Stimulated activated effector memory CD8-positive, alpha-beta T cell treated with anti-CD3 and anti-CD28 coated beads, Interleukin-12 subunit alpha, Interleukin-12 subunit beta, amount 100 ng/mL, for 72 hours (primary cell): ENCODE measurements at regions not wholly inside any gene's neighbourhood (a gene's known extent, or its start where the extent isn't known, plus 50 kb on each side); places are given as distances from the start of the nearest gene placed in this dataset.
"Not testable (repeated sequence)": the region's sequence is repeated elsewhere in the genome, so short reads cannot be mapped to it uniquely, and the experiment has no call there.

Source experiments
- ATAC-seq: fragments of 150-1000 bp; cut with Tn5 transposase; 2 replicates; pipeline ENCODE4 v1.10.0; 2021
- DNase-seq, 2 donors: peaks; one replicate each; pipeline ENCODE4 v3.0.0; 2021 to 2022; ENCODE audit warnings: low spot score in 2 of 2
- H3K27ac Mint-ChIP-seq: one replicate; pipeline ENCODE4 v1.8.0; 2022; ENCODE audit warnings: mild to moderate bottlenecking, mixed read lengths
- H3K36me3 Mint-ChIP-seq: one replicate; pipeline ENCODE4 v1.8.0; 2022; ENCODE audit warnings: mild to moderate bottlenecking, mixed read lengths
- H3K4me1 Mint-ChIP-seq: one replicate; pipeline ENCODE4 v1.8.0; 2022; ENCODE audit warnings: mixed read lengths
- H3K4me3 Mint-ChIP-seq: one replicate; pipeline ENCODE4 v1.8.0; 2022; ENCODE audit warnings: mild to moderate bottlenecking, mixed read lengths
- H3K9me3 Mint-ChIP-seq: one replicate; pipeline ENCODE4 v1.8.0; 2022; ENCODE audit warnings: mixed read lengths

DNA sequence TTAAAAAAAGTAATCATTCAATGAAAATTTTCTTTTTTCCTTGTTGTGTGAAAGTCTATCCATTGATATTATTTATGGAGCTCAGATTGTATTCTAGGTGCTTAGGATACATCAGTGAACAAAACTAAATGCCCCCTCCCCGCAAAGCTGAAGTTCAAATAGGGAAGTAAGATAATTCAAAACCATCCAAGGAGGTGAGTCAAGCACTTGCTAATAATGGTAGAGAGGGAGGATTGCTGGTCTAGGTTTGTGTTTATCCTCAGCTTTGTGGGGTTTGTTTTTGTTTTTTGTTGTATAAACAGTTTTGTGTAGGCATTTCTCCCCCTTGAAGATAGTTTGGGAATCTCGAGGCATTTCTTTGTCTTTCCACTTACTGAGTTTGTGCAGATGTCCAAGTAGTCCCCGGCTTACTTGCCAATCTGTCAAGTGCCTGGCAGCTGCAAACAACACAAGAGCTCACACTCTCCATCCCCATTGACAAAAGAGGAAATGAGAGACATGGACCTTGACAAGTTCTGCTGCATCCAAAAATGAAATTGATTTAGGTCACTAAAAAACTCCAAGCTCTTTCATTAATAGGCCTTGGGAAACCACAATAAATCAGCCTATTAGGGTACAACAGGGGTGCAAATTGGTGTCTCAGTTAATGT, 575.8 kb upstream of the TBL1XR1 start:
- no peak for ATAC-seq
- H3K36me3 Mint-ChIP-seq, result no peaks in the 10 kb centered on the region
- no peak overlapping the region for H3K4me3 Mint-ChIP-seq
- no peak overlapping the region for H3K27ac Mint-ChIP-seq
- H3K4me1 Mint-ChIP-seq, result peaks cover 5% of the 10 kb centered on the region
- H3K9me3 Mint-ChIP-seq, result peaks cover 1% of the 10 kb centered on the region
- DNase-seq, result no peak

DNA sequence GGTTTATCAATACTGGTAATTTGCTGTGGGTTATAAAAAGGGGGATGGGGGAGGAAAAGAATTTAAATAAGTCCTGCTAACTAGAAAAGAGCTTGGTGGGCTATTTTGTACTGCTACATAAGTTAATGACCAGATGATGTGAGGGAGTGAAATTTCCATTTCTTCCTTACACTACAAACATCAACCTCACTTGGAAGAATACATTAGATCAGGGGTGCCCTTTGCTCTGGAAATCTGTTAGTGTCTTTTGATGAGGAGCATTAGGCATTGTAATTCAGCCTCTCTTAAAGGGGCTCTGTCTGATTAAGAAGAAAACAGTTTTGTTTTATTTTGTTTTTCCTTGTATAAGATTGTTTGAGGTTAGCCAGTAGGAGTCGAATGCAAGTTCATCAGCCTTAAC, 576.4 kb upstream of the TBL1XR1 start:
- Mint-ChIP-seq H3K4me3 (no peak overlapping the region), H3K36me3 (no peaks in the 10 kb centered on the region), H3K4me1 (peaks cover 12% of the 10 kb centered on the region), H3K9me3 (no peaks in the 10 kb centered on the region), H3K27ac (no peak overlapping the region)
- DNase-seq, result no peak
- ATAC-seq, result no peak

- peaks cover 14% of the 10 kb centered on the region for H3K4me1 Mint-ChIP-seq
- no peaks in the 10 kb centered on the region for H3K36me3 Mint-ChIP-seq
- no peak overlapping the region for H3K4me3 Mint-ChIP-seq
- DNase-seq (no peak), ATAC-seq (no peak)
- no peaks in the 10 kb centered on the region for H3K9me3 Mint-ChIP-seq
- no peak overlapping the region for H3K27ac Mint-ChIP-seq
Measured at GRCh38 chr3:177776661-177777101, 579.4 kb upstream of the TBL1XR1 start.

- DNase-seq, result peak in 1 of 2 donors; percentile 68
- Mint-ChIP-seq H3K4me1 (peaks cover 14% of the 10 kb centered on the region), H3K27ac (no peak overlapping the region), H3K9me3 (no peaks in the 10 kb centered on the region), H3K36me3 (no peaks in the 10 kb centered on the region), H3K4me3 (no peak overlapping the region)
- ATAC-seq, result peak; percentile 60
Measured at GRCh38 chr3:177777699-177778098, 580.4 kb upstream of the TBL1XR1 start.

GRCh38 chr3:177778633-177779032, 581.4 kb upstream of the TBL1XR1 start:
- H3K4me3 Mint-ChIP-seq, result no peak overlapping the region
- no peak overlapping the region for H3K27ac Mint-ChIP-seq
- ATAC-seq (peak; percentile 43), DNase-seq (no peak)
- no peaks in the 10 kb centered on the region for H3K9me3 Mint-ChIP-seq
- peaks cover 14% of the 10 kb centered on the region for H3K4me1 Mint-ChIP-seq
- no peaks in the 10 kb centered on the region for H3K36me3 Mint-ChIP-seq

DNA sequence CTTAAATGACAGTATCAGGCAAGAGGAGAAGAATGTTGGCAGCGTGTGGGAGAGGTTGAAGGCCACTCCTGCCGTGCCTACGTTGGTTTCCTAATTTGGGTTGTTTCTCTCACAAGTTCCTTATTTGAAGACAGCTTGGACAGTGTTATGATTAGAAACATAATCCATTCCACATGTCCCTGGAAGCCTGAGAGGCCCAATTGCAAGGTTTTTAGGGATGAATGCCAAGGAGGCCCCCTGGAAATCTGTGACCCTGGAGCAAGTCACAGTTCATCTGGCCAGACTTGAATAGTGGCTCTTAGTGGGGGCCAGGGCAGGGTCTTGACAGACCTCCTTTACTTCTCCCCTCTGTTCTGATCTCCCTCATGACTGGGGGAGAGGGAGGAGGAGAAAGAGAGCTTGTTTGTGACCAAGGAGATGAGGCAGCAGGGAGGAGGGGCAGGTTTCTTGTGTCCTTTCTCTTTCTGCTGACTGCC, 584.4 kb upstream of the TBL1XR1 start:
- Mint-ChIP-seq H3K4me3 (no peak overlapping the region), H3K36me3 (no peaks in the 10 kb centered on the region), H3K27ac (no peak overlapping the region), H3K4me1 (peaks cover 20% of the 10 kb centered on the region), H3K9me3 (no peaks in the 10 kb centered on the region)
- DNase-seq, result no peak
- ATAC-seq, result no peak

GRCh38 chr3:177783338-177783737, 586.1 kb upstream of the TBL1XR1 start:
- Mint-ChIP-seq H3K9me3 (no peaks in the 10 kb centered on the region), H3K4me1 (peaks cover 19% of the 10 kb centered on the region), H3K36me3 (no peaks in the 10 kb centered on the region), H3K4me3 (no peak overlapping the region), H3K27ac (no peak overlapping the region)
- ATAC-seq, result no peak
- DNase-seq, result no peak

DNA sequence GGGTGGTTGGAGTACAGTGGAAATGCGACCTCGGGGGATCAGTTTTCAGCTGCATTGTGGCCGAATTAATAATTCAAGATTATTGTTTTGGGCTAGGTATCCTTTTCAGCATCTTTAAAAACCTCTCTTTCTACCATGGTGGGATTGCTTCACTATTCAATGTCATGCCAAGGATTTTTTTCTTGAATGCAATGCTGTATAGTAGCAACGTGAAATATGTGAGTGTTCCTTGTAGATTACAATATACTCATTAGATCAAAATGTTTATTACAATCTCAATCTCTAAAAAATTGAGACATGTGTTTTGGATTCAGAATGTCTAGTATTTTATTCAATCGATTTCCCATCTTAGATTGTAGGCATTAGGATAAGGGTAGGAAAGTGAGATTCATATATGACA, 586.5 kb upstream of the TBL1XR1 start:
- Mint-ChIP-seq H3K4me1 (peaks cover 14% of the 10 kb centered on the region), H3K36me3 (no peaks in the 10 kb centered on the region), H3K4me3 (no peak overlapping the region), H3K27ac (no peak overlapping the region), H3K9me3 (no peaks in the 10 kb centered on the region)
- ATAC-seq, result no peak
- DNase-seq, result no peak

DNA sequence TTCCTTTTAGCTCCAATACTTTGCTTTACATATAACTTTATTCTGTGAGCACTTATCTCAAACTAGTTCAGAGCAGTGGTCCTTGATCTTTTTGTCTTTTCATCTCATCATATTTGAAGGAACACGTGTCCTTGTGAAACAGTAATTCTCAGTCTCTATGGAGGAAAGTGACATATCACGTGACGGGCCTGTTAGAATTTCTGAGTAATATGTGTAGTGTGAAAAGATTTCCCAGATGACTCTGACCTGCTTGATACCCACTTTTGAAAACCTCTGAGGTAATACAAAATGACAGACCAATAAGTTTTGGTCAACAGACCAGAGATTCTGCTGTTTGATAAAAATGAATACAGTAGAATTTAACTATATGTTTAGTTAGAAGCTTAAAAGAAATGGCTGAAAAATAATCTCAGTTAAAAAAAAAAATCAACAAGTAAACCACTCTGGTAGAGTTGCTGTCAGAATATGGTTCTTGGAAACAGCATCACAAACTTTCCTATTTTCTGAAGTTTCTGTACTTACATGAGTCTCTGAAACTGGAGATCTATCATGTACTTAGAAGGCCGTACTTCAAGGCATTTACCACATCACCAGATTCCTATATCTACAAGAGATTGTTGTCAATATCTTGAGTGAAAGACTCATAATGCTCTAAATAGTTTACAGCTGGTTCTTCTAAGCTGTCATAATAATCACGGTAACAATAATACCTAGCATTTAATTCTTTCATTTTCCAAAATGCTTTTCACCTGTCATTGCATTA, 590.2 kb upstream of the TBL1XR1 start:
- peaks cover 13% of the 10 kb centered on the region for H3K4me1 Mint-ChIP-seq
- no peak overlapping the region for H3K27ac Mint-ChIP-seq
- ATAC-seq, result peak; percentile 91
- H3K4me3 Mint-ChIP-seq, result no peak overlapping the region
- no peak for DNase-seq
- no peaks in the 10 kb centered on the region for H3K36me3 Mint-ChIP-seq
- no peaks in the 10 kb centered on the region for H3K9me3 Mint-ChIP-seq

DNA sequence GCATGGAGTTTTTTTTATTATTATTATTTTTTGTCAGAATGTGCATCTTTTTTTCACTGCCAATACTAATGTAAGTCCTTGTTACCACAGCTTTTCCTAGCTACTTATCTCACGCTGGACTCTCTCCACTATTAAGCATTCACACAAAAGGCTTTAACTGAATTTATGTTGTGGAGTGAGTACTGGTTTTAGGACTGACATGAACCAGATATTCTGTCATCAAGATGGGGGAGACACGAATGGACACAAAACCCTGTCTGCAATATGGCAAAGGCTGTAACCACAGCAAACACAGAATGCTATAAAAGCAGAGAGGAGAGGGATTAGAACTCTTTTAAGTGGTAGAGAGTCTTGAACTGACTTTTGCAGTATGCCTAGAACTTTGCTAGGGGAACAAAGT, 592.2 kb upstream of the TBL1XR1 start:
- no peak for DNase-seq
- Mint-ChIP-seq H3K9me3 (no peaks in the 10 kb centered on the region), H3K36me3 (no peaks in the 10 kb centered on the region), H3K4me1 (peaks cover 13% of the 10 kb centered on the region), H3K27ac (no peak overlapping the region), H3K4me3 (no peak overlapping the region)
- no peak for ATAC-seq

DNA sequence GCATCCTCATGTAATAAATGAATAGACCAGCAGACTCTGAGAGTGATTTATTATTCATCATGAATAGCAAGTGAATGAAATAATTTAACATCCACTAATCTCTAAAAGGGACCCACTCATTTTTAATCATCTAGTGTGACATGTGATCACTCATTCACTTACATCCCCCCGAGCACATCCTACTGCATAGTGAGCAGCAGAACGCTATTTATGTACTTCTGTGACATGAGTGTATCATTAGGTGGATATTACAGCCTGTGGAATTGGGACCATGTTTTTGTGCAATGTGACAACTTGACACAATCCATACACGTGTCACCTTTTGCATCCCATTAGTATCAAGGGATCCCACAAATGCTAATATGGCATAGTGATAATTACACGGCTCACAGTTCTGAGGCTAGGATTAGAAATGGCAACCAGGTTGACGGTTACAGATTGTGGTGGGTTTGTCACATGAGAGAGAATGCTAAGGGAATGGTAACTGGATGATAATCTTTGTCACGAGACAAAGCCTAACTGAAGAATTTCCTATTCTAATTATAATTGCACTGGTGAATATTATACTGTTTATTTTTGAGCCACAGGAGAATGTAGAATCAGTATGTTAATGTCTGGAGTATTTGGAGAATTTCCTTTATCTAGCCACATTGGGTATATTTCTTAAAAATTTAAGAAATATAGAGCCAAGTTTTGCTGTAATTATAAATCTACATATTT, 595.2 kb upstream of the TBL1XR1 start:
- H3K4me3 Mint-ChIP-seq, result no peak overlapping the region
- no peak for ATAC-seq
- peaks cover 3% of the 10 kb centered on the region for H3K9me3 Mint-ChIP-seq
- H3K4me1 Mint-ChIP-seq, result peaks cover under 1% of the 10 kb centered on the region
- no peaks in the 10 kb centered on the region for H3K36me3 Mint-ChIP-seq
- no peak for DNase-seq
- no peak overlapping the region for H3K27ac Mint-ChIP-seq

DNA sequence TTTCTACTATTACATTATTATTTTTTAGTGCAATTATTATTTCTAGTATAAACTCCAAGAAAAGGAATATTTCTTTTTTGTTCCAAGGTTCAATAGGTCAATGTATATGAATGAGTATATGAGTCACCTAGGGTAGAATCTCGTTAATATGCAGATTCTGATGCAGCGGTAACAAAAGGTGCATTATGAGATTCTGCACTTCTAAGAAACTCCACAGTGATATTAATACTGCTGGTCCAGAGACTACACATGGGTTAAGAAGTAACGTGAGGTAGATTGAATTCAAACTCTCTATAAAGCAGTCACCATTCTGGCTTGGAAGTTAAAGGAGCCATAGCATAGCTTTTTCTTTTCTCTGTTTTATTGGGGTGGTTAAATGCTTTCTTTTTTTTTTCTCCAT, 596.2 kb upstream of the TBL1XR1 start:
- H3K27ac Mint-ChIP-seq, result no peak overlapping the region
- no peak for DNase-seq
- no peaks in the 10 kb centered on the region for H3K36me3 Mint-ChIP-seq
- peaks cover 3% of the 10 kb centered on the region for H3K9me3 Mint-ChIP-seq
- ATAC-seq, result no peak
- H3K4me1 Mint-ChIP-seq, result no peaks in the 10 kb centered on the region
- H3K4me3 Mint-ChIP-seq, result no peak overlapping the region

DNA sequence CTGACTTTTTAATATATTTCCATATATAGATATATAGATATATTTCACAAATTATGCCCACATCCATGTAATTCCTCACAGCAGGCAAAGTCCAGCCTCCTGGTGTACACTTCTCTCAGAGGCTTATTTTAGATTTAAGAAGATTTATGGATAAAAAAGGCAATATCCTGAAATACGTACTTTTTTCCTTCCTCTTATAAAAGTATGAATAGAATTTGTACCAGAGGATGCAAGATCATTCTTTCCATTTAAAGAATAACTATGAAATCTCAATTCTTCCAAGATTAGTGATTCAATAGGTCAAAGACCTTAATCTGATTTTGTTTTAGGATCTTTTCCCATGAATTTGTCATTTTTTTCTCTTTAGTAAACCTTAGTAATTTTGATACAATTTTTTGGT, 597.9 kb upstream of the TBL1XR1 start:
- ATAC-seq, result no peak
- Mint-ChIP-seq H3K27ac (no peak overlapping the region), H3K36me3 (no peaks in the 10 kb centered on the region), H3K4me1 (peaks cover 4% of the 10 kb centered on the region), H3K4me3 (no peak overlapping the region), H3K9me3 (peaks cover 3% of the 10 kb centered on the region)
- DNase-seq, result no peak

DNA sequence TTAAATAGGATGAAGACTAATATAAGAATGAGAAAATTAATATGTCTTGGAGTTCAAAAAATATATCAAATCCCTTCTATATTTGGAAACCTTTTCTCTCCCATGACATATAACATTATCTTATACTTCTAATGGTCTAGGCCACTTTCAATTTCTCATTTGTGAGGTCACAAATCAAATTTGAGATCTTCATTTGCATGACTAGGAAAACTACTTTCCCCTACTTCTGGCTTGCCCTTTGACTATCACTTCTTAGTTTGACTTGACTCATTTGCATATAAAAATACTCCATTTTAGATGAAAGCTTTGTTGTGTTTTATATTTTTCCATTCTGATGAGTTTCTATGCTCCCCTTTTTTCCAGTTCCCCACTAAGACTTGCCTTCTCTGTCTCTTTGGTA, 598.6 kb upstream of the TBL1XR1 start:
- Mint-ChIP-seq H3K4me1 (peaks cover 8% of the 10 kb centered on the region), H3K27ac (no peak overlapping the region), H3K9me3 (peaks cover 3% of the 10 kb centered on the region), H3K36me3 (no peaks in the 10 kb centered on the region), H3K4me3 (no peak overlapping the region)
- ATAC-seq (no peak), DNase-seq (no peak)

DNA sequence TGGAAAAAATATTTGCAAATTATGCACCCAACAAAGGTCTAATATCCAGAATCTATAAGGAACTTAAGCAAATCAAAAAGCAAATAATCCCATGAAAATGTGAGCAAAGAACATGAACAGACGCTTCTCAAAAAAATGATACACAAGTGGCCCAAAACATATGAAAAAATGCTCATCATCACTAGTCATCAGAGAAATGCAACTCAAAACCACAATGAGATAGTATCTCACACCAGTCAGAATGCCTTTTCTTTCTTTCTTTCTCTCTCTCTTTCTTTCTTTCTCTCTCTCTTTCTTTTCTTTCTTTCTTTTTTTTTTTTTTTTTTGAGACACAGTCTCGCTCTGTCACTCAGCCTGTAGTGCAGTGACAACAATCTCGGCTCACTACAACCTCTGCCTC, 602.9 kb upstream of the TBL1XR1 start:
- not testable (repeated sequence) for H3K4me3 Mint-ChIP-seq, H3K9me3 Mint-ChIP-seq, DNase-seq, H3K36me3 Mint-ChIP-seq, H3K27ac Mint-ChIP-seq, H3K4me1 Mint-ChIP-seq
- ATAC-seq, result peak; percentile 70

- no peak for DNase-seq
- no peaks in the 10 kb centered on the region for H3K36me3 Mint-ChIP-seq
- no peak for ATAC-seq
- no peak overlapping the region for H3K4me3 Mint-ChIP-seq
- H3K4me1 Mint-ChIP-seq, result peaks cover 8% of the 10 kb centered on the region
- H3K27ac Mint-ChIP-seq, result no peak overlapping the region
- H3K9me3 Mint-ChIP-seq, result no peaks in the 10 kb centered on the region
Measured at GRCh38 chr3:177800561-177800960, 603.3 kb upstream of the TBL1XR1 start.
